Common myeloid progenitor, CD34-positive (primary cell): ENCODE measurements at regions not wholly inside any gene's neighbourhood (a gene's known extent, or its start where the extent isn't known, plus 50 kb on each side); places are given as distances from the start of the nearest gene placed in this dataset.

Experiments
- CTCF ChIA-PET: fragments of 350-600 bp; sonication (Branson Sonifier 250); formaldehyde crosslinking; loops from one replicate; lab custom pipeline; 2021; ENCODE audit warnings: antibody characterized with exemption; lab: Charles Lee
- POLR2A ChIA-PET: fragments of 350-600 bp; sonication (Branson Sonifier 250); formaldehyde crosslinking; loops from one replicate; lab custom pipeline; 2021; ENCODE audit warnings: antibody characterized with exemption; lab: Charles Lee
- DNase-seq, 3 donors: peaks; one replicate each; pipeline versions ENCODE4 v3.0.0 to v3.0.0-alpha.2; 2013
- H3K27ac ChIP-seq, 2 experiments: 1 replicate in 1 of 2; 2 replicates in 1 of 2; pipeline ENCODE4 v1.7.0; 2013; ENCODE audit warnings: inconsistent platforms in 2 of 2, low read length in 2 of 2, mild to moderate bottlenecking in 2 of 2, low read depth in 1 of 2, moderate library complexity in 1 of 2; ENCODE audit not compliant: severe bottlenecking in 2 of 2, insufficient read depth in 1 of 2, poor library complexity in 1 of 2
- H3K27me3 ChIP-seq, 5 experiments: replicated peaks in 2 of 5; 1 replicate in 3 of 5; 2 replicates in 2 of 5; pipeline versions ENCODE4 v1.6.1 to v1.7.0; 2013; ENCODE audit warnings: low read length in 4 of 5, mild to moderate bottlenecking in 2 of 5, moderate library complexity in 2 of 5, inconsistent platforms in 1 of 5; ENCODE audit not compliant: insufficient read depth in 5 of 5, control insufficient read depth in 4 of 5
- H3K36me3 ChIP-seq, 4 experiments: 1 replicate in 2 of 4; 2 replicates in 2 of 4; pipeline versions ENCODE4 v1.6.1 to v1.7.0; 2013; ENCODE audit warnings: low read length in 3 of 4, control low read depth in 1 of 4, mild to moderate bottlenecking in 1 of 4; ENCODE audit not compliant: control insufficient read depth in 4 of 4, insufficient read depth in 4 of 4
- H3K4me1 ChIP-seq, 4 experiments: 1 replicate in 3 of 4; 2 replicates in 1 of 4; pipeline versions ENCODE4 v1.6.1 to v1.7.1; 2013; ENCODE audit warnings: low read length in 3 of 4, mild to moderate bottlenecking in 3 of 4, control low read depth in 1 of 4, inconsistent platforms in 1 of 4, moderate library complexity in 1 of 4; ENCODE audit not compliant: control insufficient read depth in 4 of 4, insufficient read depth in 4 of 4; ENCODE audit errors: control extremely low read depth in 1 of 4
- H3K4me3 ChIP-seq, 7 experiments: 1 replicate in 4 of 7; 2 replicates in 3 of 7; pipeline versions ENCODE4 v1.5.1 to v1.7.0; 2013; ENCODE audit warnings: mild to moderate bottlenecking in 7 of 7, low read length in 6 of 7, moderate library complexity in 6 of 7, inconsistent platforms in 2 of 7, low read depth in 2 of 7, control low read depth in 1 of 7; ENCODE audit not compliant: insufficient read depth in 4 of 7, control insufficient read depth in 1 of 7; ENCODE audit errors: extremely low read depth in 1 of 7
- H3K9me3 ChIP-seq, 5 experiments: 1 replicate in 4 of 5; 2 replicates in 1 of 5; pipeline versions ENCODE4 v1.6.1 to v1.7.1; 2013; ENCODE audit warnings: low read length in 4 of 5, mild to moderate bottlenecking in 2 of 5, inconsistent platforms in 1 of 5, low read depth in 1 of 5, moderate library complexity in 1 of 5; ENCODE audit not compliant: control insufficient read depth in 4 of 5, insufficient read depth in 2 of 5; ENCODE audit errors: control extremely low read depth in 1 of 5
- WGBS: methylation state at CpG from one replicate; pipeline ENCODE4 v1.1.5; 2013; ENCODE audit not compliant: insufficient coverage; 5-methylcytosine and 5-hydroxymethylcytosine counted together

DNA sequence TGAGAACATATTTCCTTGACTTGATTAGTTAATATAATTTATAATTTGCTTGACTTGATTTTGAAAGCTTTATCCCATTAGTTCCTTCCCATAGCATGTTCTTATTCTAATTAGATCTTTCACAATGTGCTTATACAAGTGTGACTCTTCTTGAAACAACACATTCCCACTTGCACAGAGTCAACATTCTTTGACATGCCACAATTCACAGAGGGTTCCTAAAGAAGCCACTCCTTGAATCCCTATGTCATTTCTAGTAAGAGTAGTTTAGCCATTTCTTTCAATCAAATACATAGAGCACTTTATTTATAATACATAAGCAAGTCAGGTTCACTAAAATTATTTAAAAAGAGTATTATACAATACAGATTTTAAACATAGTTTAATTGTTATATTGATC is 228.9 kb upstream of the GRID2 start:
- no peaks in the 10 kb centered on the region for H3K27me3 ChIP-seq
- no peak for DNase-seq
- H3K36me3 ChIP-seq: no peaks in the 10 kb centered on the region
- H3K9me3 ChIP-seq: peaks cover 0 to 8% (median 0%) of the 10 kb centered on the region in 5 experiments
- ChIA-PET POLR2A (no interaction called here), CTCF (no interaction called here)
- no peak overlapping the region for H3K4me3 ChIP-seq
- no peak overlapping the region for H3K27ac ChIP-seq
- H3K4me1 ChIP-seq: no peaks in the 10 kb centered on the region

GRCh38 chr4:92090887-92091286 is 212.9 kb upstream of the GRID2 start:
- Histone ChIP-seq H3K9me3 (peaks cover 0 to 2% (median 0%) of the 10 kb centered on the region in 5 experiments), H3K4me3 (no peak overlapping the region), H3K36me3 (no peaks in the 10 kb centered on the region), H3K27ac (no peak overlapping the region), H3K4me1 (no peaks in the 10 kb centered on the region), H3K27me3 (no peaks in the 10 kb centered on the region)
- CTCF ChIA-PET: no interaction called here
- 94% methylated on average over 7 of the region's 7 CpGs for WGBS
- DNase-seq: no peak
- POLR2A ChIA-PET: no interaction called here

DNA sequence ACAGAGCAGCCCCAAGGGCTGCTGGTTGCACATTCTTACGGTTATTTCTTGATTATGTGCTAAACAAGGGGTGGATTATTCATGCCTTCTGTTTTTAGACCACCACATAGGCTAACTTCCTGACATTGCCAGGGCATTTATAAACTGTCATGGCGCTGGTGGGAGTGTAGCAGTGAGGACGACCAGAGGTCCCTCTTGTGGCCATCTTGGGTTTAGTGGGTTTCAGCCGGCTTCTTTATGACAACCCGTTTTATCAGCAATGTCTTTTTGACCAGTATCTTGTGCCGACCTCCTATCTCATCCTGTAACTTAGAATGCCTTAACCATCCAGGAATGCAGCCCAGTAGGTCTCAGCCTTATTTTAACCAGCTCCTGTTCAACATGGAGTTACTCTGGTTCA is 212.4 kb upstream of the GRID2 start:
- no peak for DNase-seq
- CTCF ChIA-PET: no interaction called here
- WGBS: 92% methylated on average over 5 of the region's 6 CpGs

GRCh38 chr4:92099861-92100260 is 203.9 kb upstream of the GRID2 start:
- Histone ChIP-seq H3K4me1 (no peaks in the 10 kb centered on the region), H3K9me3 (no peaks in the 10 kb centered on the region), H3K27me3 (no peaks in the 10 kb centered on the region), H3K36me3 (no peaks in the 10 kb centered on the region), H3K27ac (no peak overlapping the region), H3K4me3 (no peak overlapping the region)
- ChIA-PET POLR2A (no interaction called here), CTCF (no interaction called here)
- DNase-seq: no peak
- WGBS: 65% methylated on average over 2 of the region's 2 CpGs

More for the DNA sequence above, 212.4 kb upstream of the GRID2 start:
- no peaks in the 10 kb centered on the region for H3K4me1 ChIP-seq
- H3K27ac ChIP-seq: no peak overlapping the region
- no peaks in the 10 kb centered on the region for H3K36me3 ChIP-seq
- POLR2A ChIA-PET: no interaction called here
- H3K9me3 ChIP-seq: peaks cover 0 to 2% (median 0%) of the 10 kb centered on the region in 5 experiments
- no peaks in the 10 kb centered on the region for H3K27me3 ChIP-seq
- H3K4me3 ChIP-seq: no peak overlapping the region

- H3K9me3 ChIP-seq: no peaks in the 10 kb centered on the region
- no peak overlapping the region for H3K27ac ChIP-seq
- ChIA-PET POLR2A (no interaction called here), CTCF (no interaction called here)
- H3K36me3 ChIP-seq: no peaks in the 10 kb centered on the region
- H3K4me1 ChIP-seq: no peaks in the 10 kb centered on the region
- DNase-seq: no peak
- no peak overlapping the region for H3K4me3 ChIP-seq
- H3K27me3 ChIP-seq: no peaks in the 10 kb centered on the region
Measured at GRCh38 chr4:92100975-92101374, 202.8 kb upstream of the GRID2 start.

DNA sequence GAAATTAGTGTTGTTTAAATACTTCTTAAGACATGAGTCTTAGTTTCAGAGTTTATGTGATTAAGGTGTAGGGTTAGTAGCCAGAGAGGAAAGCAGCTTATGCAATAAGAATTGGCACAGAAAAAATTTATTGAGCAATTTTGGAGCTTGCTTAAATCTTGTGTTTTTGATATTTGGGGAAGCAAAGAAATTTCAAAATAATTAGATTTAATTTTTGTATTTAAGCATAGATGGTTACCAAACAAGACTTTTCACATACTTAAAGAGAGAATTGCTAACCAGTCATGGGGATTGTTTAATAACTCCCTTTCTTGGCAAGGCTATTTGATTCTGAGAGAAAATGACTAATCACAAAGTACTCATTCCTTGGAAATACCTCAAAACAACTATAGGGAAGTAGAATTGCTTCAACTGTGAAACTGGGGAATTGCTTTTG is 202.0 kb upstream of the GRID2 start:
- CTCF ChIA-PET: no interaction called here

GRCh38 chr4:92104506-92104905 is 199.3 kb upstream of the GRID2 start:
- Histone ChIP-seq H3K4me3 (no peak overlapping the region), H3K36me3 (no peaks in the 10 kb centered on the region), H3K27ac (no peak overlapping the region), H3K27me3 (no peaks in the 10 kb centered on the region), H3K9me3 (no peaks in the 10 kb centered on the region), H3K4me1 (no peaks in the 10 kb centered on the region)
- WGBS: no CpG with 5 or more reads among the region's 2 CpGs
- ChIA-PET CTCF (no interaction called here), POLR2A (no interaction called here)
- no peak for DNase-seq

More for the DNA sequence above, 202.0 kb upstream of the GRID2 start:
- DNase-seq: no peak
- Histone ChIP-seq H3K4me1 (no peaks in the 10 kb centered on the region), H3K4me3 (no peak overlapping the region), H3K9me3 (no peaks in the 10 kb centered on the region), H3K27ac (no peak overlapping the region), H3K27me3 (no peaks in the 10 kb centered on the region), H3K36me3 (no peaks in the 10 kb centered on the region)
- POLR2A ChIA-PET: no interaction called here
